BLaER1 (cell line): ENCODE measurements at regions not wholly inside any gene's neighbourhood (a gene's known extent, or its start where the extent isn't known, plus 50 kb on each side); places are given as distances from the start of the nearest gene placed in this dataset.

ENCODE experiments used
- H3K27ac ChIP-seq: shearing (Covaris generic); formaldehyde crosslinking; 2 replicates; pipeline ENCODE4 v1.8.1; 2022
- H3K27me3 ChIP-seq: shearing (Covaris generic); formaldehyde crosslinking; 2 replicates; pipeline ENCODE4 v1.8.1; 2022
- H3K36me3 ChIP-seq: shearing (Covaris generic); formaldehyde crosslinking; 2 replicates; pipeline ENCODE4 v1.8.1; 2022
- H3K4me1 ChIP-seq: shearing (Covaris generic); formaldehyde crosslinking; 2 replicates; pipeline ENCODE4 v1.8.1; 2022
- H3K4me2 ChIP-seq: shearing (Covaris generic); formaldehyde crosslinking; 2 replicates; pipeline ENCODE4 v1.8.1; 2022
- H3K4me3 ChIP-seq: shearing (Covaris generic); formaldehyde crosslinking; 2 replicates; pipeline ENCODE4 v1.8.1; 2022
- H3K9ac ChIP-seq: shearing (Covaris generic); formaldehyde crosslinking; 2 replicates; pipeline ENCODE4 v1.8.1; 2022
- H3K9me3 ChIP-seq: shearing (Covaris generic); formaldehyde crosslinking; 2 replicates; pipeline ENCODE4 v1.8.1; 2022
- H4K20me1 ChIP-seq: shearing (Covaris generic); formaldehyde crosslinking; 2 replicates; pipeline ENCODE4 v1.8.1; 2022
- Cebpa-rat ChIP-seq: shearing (Covaris generic); IDR thresholded peaks from 2 replicates; pipeline ENCODE4 v1.8.1; 2022

- Histone ChIP-seq H3K4me1 (no peaks in the 10 kb centered on the region), H3K9me3 (no peaks in the 10 kb centered on the region), H3K36me3 (no peaks in the 10 kb centered on the region), H3K4me2 (no peak overlapping the region), H3K4me3 (no peak overlapping the region), H3K9ac (no peak overlapping the region), H3K27me3 (no peaks in the 10 kb centered on the region), H4K20me1 (no peaks in the 10 kb centered on the region), H3K27ac (no peak overlapping the region)
- no peak for TF ChIP-seq Cebpa-rat
Observed at GRCh38 chr1:213371847-213372619, 321.0 kb downstream of the RPS6KC1 start.

- Histone ChIP-seq H3K4me2 (no peak overlapping the region), H3K4me1 (no peaks in the 10 kb centered on the region), H3K27ac (no peak overlapping the region), H3K9ac (no peak overlapping the region), H4K20me1 (no peaks in the 10 kb centered on the region), H3K36me3 (no peaks in the 10 kb centered on the region), H3K9me3 (no peaks in the 10 kb centered on the region), H3K4me3 (no peak overlapping the region), H3K27me3 (no peaks in the 10 kb centered on the region)
- TF ChIP-seq Cebpa-rat: no peak
Observed at GRCh38 chr1:213374369-213374768, 323.3 kb downstream of the RPS6KC1 start.

- no peak for TF ChIP-seq Cebpa-rat
- Histone ChIP-seq H4K20me1 (no peaks in the 10 kb centered on the region), H3K36me3 (no peaks in the 10 kb centered on the region), H3K4me2 (no peak overlapping the region), H3K27ac (no peak overlapping the region), H3K9ac (no peak overlapping the region), H3K9me3 (no peaks in the 10 kb centered on the region), H3K4me1 (no peaks in the 10 kb centered on the region), H3K4me3 (no peak overlapping the region), H3K27me3 (no peaks in the 10 kb centered on the region)
Observed at GRCh38 chr1:213375002-213375401, 324.0 kb downstream of the RPS6KC1 start.

- Histone ChIP-seq H3K27me3 (no peaks in the 10 kb centered on the region), H4K20me1 (no peaks in the 10 kb centered on the region), H3K4me1 (no peaks in the 10 kb centered on the region), H3K9ac (no peak overlapping the region), H3K4me3 (no peak overlapping the region), H3K9me3 (no peaks in the 10 kb centered on the region), H3K4me2 (no peak overlapping the region), H3K36me3 (no peaks in the 10 kb centered on the region), H3K27ac (no peak overlapping the region)
- TF ChIP-seq Cebpa-rat: no peak
Observed at GRCh38 chr1:213376862-213377372, 325.9 kb downstream of the RPS6KC1 start.

DNA sequence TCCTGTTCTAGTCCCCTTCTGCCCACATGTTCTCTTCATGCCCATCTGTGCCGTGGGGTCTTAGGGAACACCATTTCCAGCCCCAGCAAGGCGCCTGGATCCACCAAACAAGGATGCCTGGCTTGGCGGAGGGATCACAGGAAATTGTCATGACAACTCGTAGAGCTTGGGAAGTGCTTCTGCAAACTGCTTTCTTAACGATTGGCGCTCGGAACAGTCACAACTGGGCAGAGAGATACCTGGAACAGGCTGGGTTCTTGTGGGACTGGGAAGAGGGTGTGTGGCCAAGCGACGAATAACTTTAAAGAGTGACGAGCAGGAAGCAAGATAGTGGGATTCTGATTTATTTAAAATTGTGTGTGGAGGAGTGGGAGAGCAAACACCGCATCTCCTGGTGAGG, 329.8 kb downstream of the RPS6KC1 start:
- H3K4me2 ChIP-seq: no peak overlapping the region
- TF ChIP-seq Cebpa-rat: no peak

GRCh38 chr1:213381572-213382084, 330.6 kb downstream of the RPS6KC1 start:
- Histone ChIP-seq H3K4me3 (no peak overlapping the region), H3K4me2 (no peak overlapping the region), H3K4me1 (no peaks in the 10 kb centered on the region), H3K27ac (no peak overlapping the region), H4K20me1 (no peaks in the 10 kb centered on the region), H3K27me3 (no peaks in the 10 kb centered on the region), H3K36me3 (no peaks in the 10 kb centered on the region), H3K9ac (no peak overlapping the region), H3K9me3 (no peaks in the 10 kb centered on the region)
- no peak for TF ChIP-seq Cebpa-rat

More for the DNA sequence above, 329.8 kb downstream of the RPS6KC1 start:
- no peaks in the 10 kb centered on the region for H4K20me1 ChIP-seq
- no peak overlapping the region for H3K27ac ChIP-seq
- H3K4me1 ChIP-seq: no peaks in the 10 kb centered on the region
- no peak overlapping the region for H3K4me3 ChIP-seq
- H3K36me3 ChIP-seq: no peaks in the 10 kb centered on the region
- no peaks in the 10 kb centered on the region for H3K9me3 ChIP-seq
- H3K9ac ChIP-seq: no peak overlapping the region
- H3K27me3 ChIP-seq: no peaks in the 10 kb centered on the region

DNA sequence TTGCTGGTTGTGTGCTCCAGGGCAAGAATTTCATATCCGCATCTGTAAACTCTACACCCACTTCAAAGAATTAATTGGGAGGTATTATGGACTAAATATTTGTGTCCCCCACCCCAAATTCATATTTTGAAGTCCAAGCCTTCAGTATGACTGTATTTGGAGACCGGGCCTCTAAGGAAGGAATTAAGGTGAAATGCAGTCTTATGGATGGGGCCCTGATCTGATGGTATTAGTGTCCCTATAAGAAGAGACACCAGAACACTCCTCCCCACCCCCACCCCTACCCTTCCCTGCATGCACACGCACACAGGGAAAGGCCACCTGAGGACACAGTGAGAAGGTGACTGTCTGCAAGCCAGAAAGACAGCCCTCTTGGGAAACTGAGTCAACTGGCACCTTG, 332.4 kb downstream of the RPS6KC1 start:
- no peak overlapping the region for H3K4me2 ChIP-seq
- no peak for TF ChIP-seq Cebpa-rat
- H3K36me3 ChIP-seq: no peaks in the 10 kb centered on the region
- no peaks in the 10 kb centered on the region for H3K27me3 ChIP-seq
- no peak overlapping the region for H3K27ac ChIP-seq
- H3K4me3 ChIP-seq: no peak overlapping the region
- H3K4me1 ChIP-seq: no peaks in the 10 kb centered on the region
- no peaks in the 10 kb centered on the region for H4K20me1 ChIP-seq
- H3K9ac ChIP-seq: no peak overlapping the region
- no peaks in the 10 kb centered on the region for H3K9me3 ChIP-seq

DNA sequence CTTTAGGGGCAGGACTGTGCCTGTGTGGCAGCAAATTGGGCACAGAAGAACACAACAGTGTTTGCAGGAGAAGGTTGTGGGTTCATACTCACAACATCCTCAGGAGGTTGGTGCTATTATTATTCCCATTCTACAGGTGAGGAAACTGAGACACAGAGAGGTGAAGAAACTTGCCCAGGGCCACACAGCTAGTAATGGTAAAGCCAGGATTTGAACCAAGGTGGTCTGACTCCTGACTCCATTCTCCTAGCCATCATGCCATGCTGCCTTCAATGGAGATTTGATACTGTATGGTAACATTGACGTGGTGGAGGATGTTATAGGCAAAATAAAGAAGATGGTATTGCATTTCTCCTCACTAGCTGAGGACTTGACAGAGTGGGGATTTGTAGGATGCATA, 334.2 kb downstream of the RPS6KC1 start:
- TF ChIP-seq Cebpa-rat: no peak

GRCh38 chr1:213385806-213386324, 334.8 kb downstream of the RPS6KC1 start:
- Histone ChIP-seq H3K27ac (no peak overlapping the region), H3K9me3 (no peaks in the 10 kb centered on the region), H3K4me2 (no peak overlapping the region), H3K9ac (no peak overlapping the region), H4K20me1 (no peaks in the 10 kb centered on the region), H3K4me3 (no peak overlapping the region), H3K4me1 (no peaks in the 10 kb centered on the region), H3K36me3 (no peaks in the 10 kb centered on the region), H3K27me3 (no peaks in the 10 kb centered on the region)
- TF ChIP-seq Cebpa-rat: no peak

More for the DNA sequence above, 334.2 kb downstream of the RPS6KC1 start:
- Histone ChIP-seq H3K4me2 (no peak overlapping the region), H4K20me1 (no peaks in the 10 kb centered on the region), H3K4me1 (no peaks in the 10 kb centered on the region), H3K4me3 (no peak overlapping the region), H3K27ac (no peak overlapping the region), H3K27me3 (no peaks in the 10 kb centered on the region), H3K36me3 (no peaks in the 10 kb centered on the region), H3K9ac (no peak overlapping the region), H3K9me3 (no peaks in the 10 kb centered on the region)

GRCh38 chr1:213387380-213388015, 336.5 kb downstream of the RPS6KC1 start:
- TF ChIP-seq Cebpa-rat: no peak
- no peaks in the 10 kb centered on the region for H4K20me1 ChIP-seq
- H3K4me3 ChIP-seq: no peak overlapping the region
- no peak overlapping the region for H3K27ac ChIP-seq
- no peaks in the 10 kb centered on the region for H3K27me3 ChIP-seq
- H3K4me2 ChIP-seq: no peak overlapping the region
- H3K9me3 ChIP-seq: no peaks in the 10 kb centered on the region
- no peak overlapping the region for H3K9ac ChIP-seq
- no peaks in the 10 kb centered on the region for H3K36me3 ChIP-seq
- H3K4me1 ChIP-seq: no peaks in the 10 kb centered on the region
